Loucy (cell line): ENCODE measurements at regions not wholly inside any gene's neighbourhood (a gene's known extent, or its start where the extent isn't known, plus 50 kb on each side); places are given as distances from the start of the nearest gene placed in this dataset.

Source experiments
- H2AFZ ChIP-seq: fragments of 200-600 bp; sonication (generic); 2 replicates; pipeline ENCODE4 v1.6.0; 2016; ENCODE audit warnings: antibody characterized with exemption, mild to moderate bottlenecking, low read length, moderate library complexity
- H3F3A ChIP-seq: fragments of 200-600 bp; 2 replicates; pipeline ENCODE4 v1.6.0; 2016; ENCODE audit warnings: antibody characterized with exemption, low read depth, mild to moderate bottlenecking
- H3K27me3 ChIP-seq: fragments of 200-600 bp; sonication (generic); 2 replicates; pipeline ENCODE4 v1.6.1; 2014; ENCODE audit warnings: low read length, mild to moderate bottlenecking; ENCODE audit not compliant: insufficient read depth, poor library complexity, severe bottlenecking
- H3K36me3 ChIP-seq: fragments of 200-600 bp; sonication (generic); 2 replicates; pipeline ENCODE4 v1.6.1; 2016; ENCODE audit warnings: low read length; ENCODE audit not compliant: insufficient read depth
- H3K4me1 ChIP-seq: fragments of 200-600 bp; sonication (generic); 2 replicates; pipeline ENCODE4 v1.5.1; 2014; ENCODE audit warnings: low read length, mild to moderate bottlenecking; ENCODE audit not compliant: insufficient read depth, poor library complexity, severe bottlenecking
- H3K4me2 ChIP-seq: fragments of 200-600 bp; sonication (generic); 2 replicates; pipeline ENCODE4 v1.6.0; 2014; ENCODE audit warnings: antibody characterized with exemption, low read length, low read depth, mild to moderate bottlenecking; ENCODE audit not compliant: poor library complexity, severe bottlenecking
- H3K4me3 ChIP-seq: fragments of 200-600 bp; sonication (generic); 2 replicates; pipeline ENCODE4 v1.5.1; 2014; ENCODE audit warnings: low read length, mild to moderate bottlenecking, mixed read lengths; ENCODE audit not compliant: poor library complexity, severe bottlenecking
- H3K79me2 ChIP-seq: fragments of 200-600 bp; sonication (generic); 2 replicates; pipeline ENCODE4 v1.6.1; 2014; ENCODE audit warnings: low read length; ENCODE audit not compliant: insufficient read depth
- H3K9ac ChIP-seq: fragments of 200-600 bp; sonication (generic); 2 replicates; pipeline ENCODE4 v1.6.0; 2014; ENCODE audit warnings: mild to moderate bottlenecking, low read depth, low read length, moderate library complexity; ENCODE audit not compliant: poor library complexity, severe bottlenecking
- H3K9me2 ChIP-seq: fragments of 200-600 bp; sonication (generic); replicated peaks from 2 replicates; pipeline ENCODE4 v1.6.1; 2016; ENCODE audit warnings: low read depth, low read length, mixed read lengths
- H3K9me3 ChIP-seq: fragments of 200-600 bp; sonication (generic); 2 replicates; pipeline ENCODE4 v1.6.1; 2014; ENCODE audit warnings: mild to moderate bottlenecking, antibody characterized with exemption, low read length, low read depth; ENCODE audit not compliant: insufficient read depth
- H4K20me1 ChIP-seq: fragments of 200-600 bp; sonication (generic); 2 replicates; pipeline ENCODE4 v1.6.0; 2014; ENCODE audit warnings: antibody characterized with exemption, low read length, mild to moderate bottlenecking; ENCODE audit not compliant: insufficient read depth, poor library complexity, severe bottlenecking
- EZH2phosphoT487 ChIP-seq: fragments of 200-600 bp; IDR thresholded peaks from 2 replicates; pipeline ENCODE4 v1.6.1; 2018; ENCODE audit warnings: antibody characterized with exemption, mild to moderate bottlenecking, moderate library complexity, borderline replicate concordance
- TF ChIP-seq, protein P1 (sequence below): fragments of 200-600 bp; sonication (generic); conservative IDR thresholded peaks from 2 replicates; pipeline ENCODE4 v1.5.1; 2014; ENCODE audit warnings: mild to moderate bottlenecking, antibody characterized with exemption, low read length

DNA sequence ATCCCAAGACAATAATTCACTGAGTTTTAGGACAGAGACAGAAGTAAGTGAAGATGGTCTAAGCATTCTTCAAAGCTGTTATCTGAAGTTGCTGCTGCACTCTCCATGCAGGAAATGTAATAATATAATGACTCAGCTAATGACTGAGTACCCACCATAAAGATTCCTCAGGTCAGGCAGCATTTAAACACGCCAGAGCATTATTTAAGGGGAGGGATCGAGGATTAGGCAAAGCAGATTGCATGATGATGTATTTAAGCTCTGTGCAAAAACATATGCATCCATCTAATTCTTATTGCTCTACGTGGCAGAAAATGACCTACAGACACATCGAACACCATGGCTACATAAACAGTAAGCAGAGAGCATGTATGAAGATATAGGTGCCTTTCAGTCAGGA, 216.4 kb downstream of the UNC5CL start:
- H3K9me3 ChIP-seq: no peaks in the 10 kb centered on the region
- no peaks in the 10 kb centered on the region for H3K36me3 ChIP-seq
- H3K4me3 ChIP-seq: no peak overlapping the region
- H2AFZ ChIP-seq: no peak overlapping the region
- H3K79me2 ChIP-seq: no peaks in the 10 kb centered on the region
- H3F3A ChIP-seq: no peaks in the 10 kb centered on the region
- H3K9me2 ChIP-seq: no peaks in the 10 kb centered on the region
- H3K27me3 ChIP-seq: no peaks in the 10 kb centered on the region
- no peak overlapping the region for H3K9ac ChIP-seq
- TF ChIP-seq, protein P1, sequence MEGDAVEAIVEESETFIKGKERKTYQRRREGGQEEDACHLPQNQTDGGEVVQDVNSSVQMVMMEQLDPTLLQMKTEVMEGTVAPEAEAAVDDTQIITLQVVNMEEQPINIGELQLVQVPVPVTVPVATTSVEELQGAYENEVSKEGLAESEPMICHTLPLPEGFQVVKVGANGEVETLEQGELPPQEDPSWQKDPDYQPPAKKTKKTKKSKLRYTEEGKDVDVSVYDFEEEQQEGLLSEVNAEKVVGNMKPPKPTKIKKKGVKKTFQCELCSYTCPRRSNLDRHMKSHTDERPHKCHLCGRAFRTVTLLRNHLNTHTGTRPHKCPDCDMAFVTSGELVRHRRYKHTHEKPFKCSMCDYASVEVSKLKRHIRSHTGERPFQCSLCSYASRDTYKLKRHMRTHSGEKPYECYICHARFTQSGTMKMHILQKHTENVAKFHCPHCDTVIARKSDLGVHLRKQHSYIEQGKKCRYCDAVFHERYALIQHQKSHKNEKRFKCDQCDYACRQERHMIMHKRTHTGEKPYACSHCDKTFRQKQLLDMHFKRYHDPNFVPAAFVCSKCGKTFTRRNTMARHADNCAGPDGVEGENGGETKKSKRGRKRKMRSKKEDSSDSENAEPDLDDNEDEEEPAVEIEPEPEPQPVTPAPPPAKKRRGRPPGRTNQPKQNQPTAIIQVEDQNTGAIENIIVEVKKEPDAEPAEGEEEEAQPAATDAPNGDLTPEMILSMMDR: no peak
- H3K4me2 ChIP-seq: no peak overlapping the region
- H4K20me1 ChIP-seq: no peaks in the 10 kb centered on the region
- H3K4me1 ChIP-seq: no peaks in the 10 kb centered on the region

DNA sequence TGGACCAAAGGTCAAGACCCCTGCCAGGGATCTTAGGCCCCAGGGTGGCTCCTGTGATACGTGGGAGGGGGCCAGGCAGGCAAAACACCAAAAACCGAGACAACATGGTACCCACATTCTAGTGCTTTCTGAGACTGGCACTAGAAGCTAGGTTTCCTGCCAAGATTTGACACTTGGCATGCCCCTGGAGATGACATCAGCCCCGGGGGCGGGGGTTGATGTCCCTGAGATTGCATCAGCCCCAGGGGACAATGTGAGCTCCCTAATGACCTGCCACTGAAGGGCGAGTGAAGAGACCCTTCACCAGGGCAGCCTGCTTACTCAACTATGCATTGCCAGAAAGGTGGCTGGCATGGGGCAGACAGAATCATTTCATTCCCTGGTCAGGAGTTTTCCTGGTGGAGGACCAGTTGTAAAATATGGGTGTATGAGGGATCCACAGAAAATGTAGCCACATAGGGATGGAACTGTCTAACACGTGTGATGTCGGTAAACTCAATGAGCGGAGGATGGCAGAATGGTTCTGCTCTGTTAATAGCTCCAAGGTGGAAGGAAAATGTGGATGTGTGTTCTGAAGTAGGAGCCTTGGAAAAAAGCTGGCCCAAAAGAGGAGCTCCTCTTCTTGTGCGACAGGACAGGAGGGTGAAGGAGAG, 219.7 kb downstream of the UNC5CL start:
- Histone ChIP-seq H3K9me2 (no peaks in the 10 kb centered on the region), H3K79me2 (no peaks in the 10 kb centered on the region), H3K4me1 (no peaks in the 10 kb centered on the region), H3F3A (no peaks in the 10 kb centered on the region), H3K4me2 (no peak overlapping the region), H3K9me3 (no peaks in the 10 kb centered on the region), H3K9ac (no peak overlapping the region), H2AFZ (no peak overlapping the region), H3K36me3 (no peaks in the 10 kb centered on the region), H3K4me3 (no peak overlapping the region), H4K20me1 (no peaks in the 10 kb centered on the region), H3K27me3 (no peaks in the 10 kb centered on the region)
- no peak for TF ChIP-seq EZH2phosphoT487

DNA sequence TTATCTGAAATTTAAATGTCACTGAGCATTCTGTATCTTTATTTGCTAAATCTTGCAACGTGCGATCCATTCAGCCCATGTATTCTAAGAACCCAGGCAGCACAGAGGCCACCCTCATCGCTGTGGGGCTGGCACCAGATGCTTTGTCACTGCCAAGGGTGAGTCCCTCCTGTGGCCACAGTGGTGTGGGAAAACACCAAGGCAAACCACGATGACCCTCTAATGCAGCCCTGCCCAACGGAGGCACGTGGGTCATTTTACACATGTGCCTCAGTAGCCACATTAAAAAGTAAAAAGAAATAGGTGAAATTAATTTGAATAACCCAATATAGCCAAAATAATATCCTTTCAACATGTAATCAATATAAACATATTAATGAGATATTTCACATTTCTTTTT, 221.7 kb downstream of the UNC5CL start:
- Histone ChIP-seq H3K9me3 (no peaks in the 10 kb centered on the region), H3K79me2 (no peaks in the 10 kb centered on the region), H3K27me3 (no peaks in the 10 kb centered on the region), H3K9ac (no peak overlapping the region), H3K9me2 (no peaks in the 10 kb centered on the region), H3K4me1 (no peaks in the 10 kb centered on the region), H3K4me3 (no peak overlapping the region), H4K20me1 (no peaks in the 10 kb centered on the region), H3F3A (no peaks in the 10 kb centered on the region), H2AFZ (no peak overlapping the region), H3K4me2 (no peak overlapping the region), H3K36me3 (no peaks in the 10 kb centered on the region)
- TF ChIP-seq, protein P1: no peak
- no peak for TF ChIP-seq EZH2phosphoT487

DNA sequence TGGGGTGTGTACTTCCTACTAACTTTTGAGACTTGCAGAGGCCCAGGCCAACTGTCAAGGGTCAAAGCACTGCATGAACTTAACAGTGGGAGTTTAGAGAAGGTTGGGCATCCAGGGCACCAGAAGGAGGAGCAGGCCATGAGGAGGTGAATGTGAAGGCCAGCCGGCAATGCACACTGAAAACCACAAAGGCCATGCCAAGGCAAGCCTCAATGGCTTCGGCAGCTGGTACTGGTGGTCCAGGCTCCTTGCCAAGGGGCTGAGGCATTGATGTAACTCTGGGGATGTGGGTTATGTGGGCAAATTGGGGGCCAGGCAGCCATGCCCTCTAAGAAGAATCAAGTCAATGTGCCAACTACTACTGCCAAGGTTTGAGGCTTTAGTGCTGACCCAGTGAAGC, 222.4 kb downstream of the UNC5CL start:
- H3K4me2 ChIP-seq: no peak overlapping the region
- H3K36me3 ChIP-seq: no peaks in the 10 kb centered on the region
- H3K79me2 ChIP-seq: no peaks in the 10 kb centered on the region
- no peaks in the 10 kb centered on the region for H3K9me3 ChIP-seq
- H3K4me3 ChIP-seq: no peak overlapping the region
- no peaks in the 10 kb centered on the region for H4K20me1 ChIP-seq
- no peaks in the 10 kb centered on the region for H3F3A ChIP-seq
- no peak overlapping the region for H2AFZ ChIP-seq
- no peak for TF ChIP-seq EZH2phosphoT487
- TF ChIP-seq, protein P1: no peak
- no peak overlapping the region for H3K9ac ChIP-seq
- no peaks in the 10 kb centered on the region for H3K27me3 ChIP-seq
- H3K4me1 ChIP-seq: no peaks in the 10 kb centered on the region
- no peaks in the 10 kb centered on the region for H3K9me2 ChIP-seq
